HG03139 (cell line): ENCODE measurements at regions not wholly inside any gene's neighbourhood (a gene's known extent, or its start where the extent isn't known, plus 50 kb on each side); places are given as distances from the start of the nearest gene placed in this dataset.

Experiments used
- ATAC-seq: cut with Tn5 transposase; IDR thresholded peaks from one replicate; pipeline ENCODE4 v1.9.1; 2021; ENCODE audit not compliant: unreplicated experiment

GRCh38 chr1:88266051-88266450 is 418.0 kb upstream of the PKN2 start:
- ATAC-seq, result no peak

- ATAC-seq, result no peak
These were observed 411.9 kb upstream of the PKN2 start for GRCh38 chr1:88272216-88272615.

- no peak for ATAC-seq
These were observed 409.6 kb upstream of the PKN2 start for GRCh38 chr1:88274431-88274830.

GRCh38 chr1:88275259-88275862 is 408.7 kb upstream of the PKN2 start:
- ATAC-seq, result no peak

- ATAC-seq, result no peak
These were observed 407.9 kb upstream of the PKN2 start for GRCh38 chr1:88276163-88276562.

DNA sequence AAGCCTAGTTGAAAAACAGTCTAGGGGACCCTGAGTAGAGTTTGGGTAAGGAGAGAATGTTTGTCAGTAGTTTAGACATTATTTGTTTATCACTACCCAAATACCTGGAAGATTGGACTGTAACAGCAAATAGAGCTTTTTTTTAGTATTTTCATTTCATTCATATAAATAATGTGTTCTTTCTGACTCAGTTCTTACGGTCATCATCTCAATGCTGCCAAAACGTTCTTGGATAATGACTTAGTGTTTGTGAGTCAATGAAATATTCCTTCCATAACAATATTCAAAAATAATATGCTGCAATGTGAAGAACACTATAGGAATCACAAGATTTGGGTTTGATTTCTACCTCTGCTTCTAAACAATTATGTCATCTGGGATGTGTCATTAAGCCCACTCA is 400.0 kb upstream of the PKN2 start:
- ATAC-seq, result no peak

DNA sequence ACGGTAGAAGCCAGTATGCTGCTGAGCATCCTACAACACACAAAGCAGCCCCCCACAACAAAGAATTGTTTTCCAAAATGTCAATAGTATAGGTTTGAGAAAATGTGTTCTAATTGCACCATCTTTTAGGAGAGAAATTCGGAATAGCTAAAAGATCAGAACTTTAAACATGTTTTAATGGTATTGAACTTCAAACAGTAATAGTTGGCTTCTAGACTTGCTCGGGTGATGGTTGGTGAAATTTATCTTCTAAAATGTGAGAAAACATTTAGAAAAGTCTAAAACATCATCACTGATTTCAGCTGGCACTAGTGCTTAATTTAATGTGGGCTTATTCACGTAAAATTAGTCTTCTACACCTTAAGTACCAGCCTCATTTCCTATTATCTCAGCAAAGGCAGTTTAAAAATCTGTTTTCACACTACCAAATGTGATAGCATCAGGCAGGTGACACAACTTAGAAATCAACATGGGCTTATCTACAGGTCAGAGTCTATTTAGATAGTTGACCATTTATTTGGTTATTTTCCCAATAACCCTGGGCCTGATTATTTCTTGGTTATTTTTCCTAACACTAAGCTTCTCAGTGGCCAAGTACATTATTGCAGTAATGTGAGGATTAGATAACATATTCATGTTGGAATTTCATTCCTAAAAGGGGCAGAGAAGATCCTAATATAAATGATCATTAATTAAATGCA is 399.3 kb upstream of the PKN2 start:
- no peak for ATAC-seq

- ATAC-seq, result no peak
These were observed 397.4 kb upstream of the PKN2 start for GRCh38 chr1:88286716-88287115.

DNA sequence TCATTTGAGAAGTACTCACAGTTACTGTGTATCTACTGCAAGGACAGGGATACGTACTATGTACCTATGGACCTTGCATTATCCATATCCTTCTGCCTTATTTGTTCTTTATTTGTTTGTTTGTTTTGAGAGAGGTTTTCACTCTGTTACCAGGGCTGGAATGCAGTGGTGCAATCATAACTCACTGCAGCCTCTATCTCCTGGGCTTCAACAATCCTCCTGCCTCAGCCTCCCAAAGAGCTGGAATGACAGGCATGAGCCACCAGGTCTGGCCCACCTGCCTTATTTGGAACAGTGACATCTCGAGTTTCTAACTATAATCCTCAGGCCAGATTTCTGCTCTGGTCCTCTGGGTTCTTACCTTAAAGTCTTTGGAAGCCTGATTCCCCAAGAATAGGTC is 395.5 kb upstream of the PKN2 start:
- ATAC-seq, result no peak

GRCh38 chr1:88289401-88290102 is 394.5 kb upstream of the PKN2 start:
- no peak for ATAC-seq

GRCh38 chr1:88291611-88292354 is 392.3 kb upstream of the PKN2 start:
- no peak for ATAC-seq

DNA sequence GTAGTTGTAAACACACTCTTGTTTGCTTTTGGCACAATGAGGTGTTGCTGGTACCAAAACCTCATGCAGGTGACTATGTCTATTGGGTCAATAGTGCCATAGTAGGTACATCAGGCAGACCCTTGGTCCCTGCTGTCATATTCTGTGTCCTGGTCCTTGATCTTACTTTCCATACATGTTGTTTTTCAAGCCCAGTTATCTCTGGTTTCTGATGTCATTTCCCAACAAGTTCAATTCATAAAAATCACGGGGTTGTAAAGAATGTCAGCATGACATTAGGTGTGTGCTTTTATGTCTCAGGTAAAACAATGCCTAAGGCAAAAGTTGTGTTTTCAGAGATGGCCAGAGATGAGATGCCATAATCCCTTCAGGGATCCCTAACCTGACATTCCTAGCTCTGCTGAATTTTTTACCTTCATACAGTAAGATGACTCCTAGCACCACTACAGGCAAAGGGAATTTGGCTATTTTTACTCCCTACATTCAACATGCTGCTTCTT is 390.3 kb upstream of the PKN2 start:
- ATAC-seq, result no peak

DNA sequence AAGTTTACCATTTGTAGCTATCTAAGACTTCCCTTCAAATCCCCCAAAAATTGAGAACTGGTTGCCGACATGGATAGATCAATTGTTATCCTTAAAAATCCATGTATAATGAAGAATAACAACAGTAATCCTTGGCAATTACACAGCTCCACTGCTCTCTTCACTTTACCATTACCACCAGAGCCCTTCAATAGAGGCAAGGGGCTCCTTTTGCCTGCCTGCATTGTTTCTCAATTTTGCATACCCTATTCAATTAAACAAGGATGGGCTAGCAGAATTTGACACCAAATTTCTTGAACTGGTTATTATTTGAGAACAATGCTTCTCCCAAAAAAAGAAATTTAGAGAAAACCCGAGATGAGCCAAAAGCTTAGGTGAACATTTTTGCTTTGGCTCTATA is 387.8 kb upstream of the PKN2 start:
- no peak for ATAC-seq

GRCh38 chr1:88296642-88297041 is 387.4 kb upstream of the PKN2 start:
- ATAC-seq, result no peak

DNA sequence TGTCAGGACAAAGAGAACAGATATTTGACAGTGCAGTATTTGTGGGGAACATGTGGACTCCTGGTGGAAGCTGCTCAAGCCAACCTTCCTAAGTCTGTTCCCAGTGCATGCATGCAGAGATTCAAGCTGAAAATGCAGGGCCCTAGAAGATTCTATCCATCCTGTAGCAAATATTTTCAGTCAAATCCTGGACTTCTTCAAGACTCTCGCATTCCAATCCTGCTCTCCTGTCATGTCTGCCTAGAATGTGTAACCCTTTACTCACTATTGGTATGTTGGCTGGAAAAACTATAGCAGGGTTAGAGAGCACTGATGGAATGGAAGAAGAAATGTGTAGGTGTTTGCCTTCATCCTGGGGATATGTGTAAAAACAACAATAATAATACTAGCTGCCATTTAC is 385.6 kb upstream of the PKN2 start:
- no peak for ATAC-seq

DNA sequence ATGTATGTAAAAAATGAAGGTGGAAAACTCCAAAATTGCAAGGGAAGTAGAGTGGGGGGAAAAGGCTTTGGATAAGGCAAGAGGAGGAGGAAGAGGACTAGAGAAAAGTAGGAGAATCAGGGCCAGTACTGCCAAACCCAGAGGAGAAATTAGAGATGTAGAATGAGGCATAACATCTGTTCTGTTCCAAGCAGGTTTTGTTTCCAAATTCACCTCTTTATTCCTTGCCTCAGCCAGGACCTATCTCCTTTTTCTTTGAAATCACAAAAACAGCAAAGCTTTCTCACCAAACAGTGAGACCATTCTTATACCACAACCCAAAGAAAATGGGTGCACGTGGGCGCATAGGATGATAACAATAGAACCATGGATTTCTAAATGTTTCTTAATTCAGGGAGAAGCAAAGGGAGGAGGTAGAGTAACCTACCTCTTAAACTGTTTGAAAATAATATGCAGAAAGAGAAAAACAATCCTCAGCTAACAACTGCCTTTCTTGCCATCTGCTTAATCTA is 383.3 kb upstream of the PKN2 start:
- ATAC-seq, result no peak

- no peak for ATAC-seq
These were observed 381.1 kb upstream of the PKN2 start for GRCh38 chr1:88302843-88303486.

GRCh38 chr1:88311265-88311664 is 372.8 kb upstream of the PKN2 start:
- ATAC-seq, result no peak

GRCh38 chr1:88311907-88312306 is 372.2 kb upstream of the PKN2 start:
- no peak for ATAC-seq

- ATAC-seq, result no peak
These were observed 366.7 kb upstream of the PKN2 start for GRCh38 chr1:88317396-88317795.

DNA sequence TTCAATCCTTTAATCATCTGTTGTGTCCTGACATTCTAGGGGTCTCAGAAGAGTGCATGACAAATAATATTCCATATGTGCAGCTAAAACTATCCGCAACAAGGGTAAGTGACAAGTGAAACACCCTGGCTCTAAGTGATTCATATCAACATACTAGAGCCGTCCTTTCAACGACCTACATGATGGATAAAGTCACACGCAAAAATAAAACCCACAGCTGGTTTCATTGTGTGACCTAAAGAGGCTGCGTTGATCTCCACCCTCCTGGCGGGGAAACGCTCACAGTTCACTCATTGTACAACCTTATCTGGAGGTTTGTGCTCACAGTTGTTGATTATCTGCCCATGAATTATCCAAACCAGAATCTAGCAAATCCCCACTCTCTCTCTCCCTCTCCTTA is 365.3 kb upstream of the PKN2 start:
- ATAC-seq, result no peak
